ENCODE measurements at regions not wholly inside any gene's neighbourhood (a gene's known extent, or its start where the extent isn't known, plus 50 kb on each side); places are given as distances from the start of the nearest gene placed in this dataset.
A peak's percentile ranks its signal among the peaks of the same experiment; 100 is the strongest.

GRCh38 chr1:239835946-239836440, 255.7 kb upstream of the FMN2 start:
- no peak for DNase-seq

GRCh38 chr1:239840336-239840735, 251.3 kb upstream of the FMN2 start:
- no peak for DNase-seq

GRCh38 chr1:239840790-239841189, 250.9 kb upstream of the FMN2 start:
- no peak for DNase-seq

- DNase-seq, result no peak
Observed at GRCh38 chr1:239841631-239842030, 250.1 kb upstream of the FMN2 start.

- DNase-seq, result no peak
Observed at GRCh38 chr1:239843541-239843940, 248.1 kb upstream of the FMN2 start.

- no peak for DNase-seq
Observed at GRCh38 chr1:239844833-239845232, 246.8 kb upstream of the FMN2 start.

GRCh38 chr1:239854922-239855321, 236.8 kb upstream of the FMN2 start:
- DNase-seq, result no peak

- DNase-seq, result no peak
Observed at GRCh38 chr1:239856067-239856466, 235.6 kb upstream of the FMN2 start.

- no peak for DNase-seq
Observed at GRCh38 chr1:239856924-239857323, 234.8 kb upstream of the FMN2 start.

- DNase-seq, result peak; percentile 22
Observed at GRCh38 chr1:239858057-239858456, 233.6 kb upstream of the FMN2 start.

GRCh38 chr1:239858529-239858928, 233.2 kb upstream of the FMN2 start:
- DNase-seq, result no peak

- DNase-seq, result no peak
Observed at GRCh38 chr1:239861985-239862384, 229.7 kb upstream of the FMN2 start.

- no peak for DNase-seq
Observed at GRCh38 chr1:239868058-239868832, 223.4 kb upstream of the FMN2 start.

GRCh38 chr1:239870194-239870593, 221.5 kb upstream of the FMN2 start:
- no peak for DNase-seq

- no peak for DNase-seq
Observed at GRCh38 chr1:239872626-239873025, 219.1 kb upstream of the FMN2 start.

- DNase-seq, result no peak
Observed at GRCh38 chr1:239874831-239875230, 216.9 kb upstream of the FMN2 start.

- DNase-seq, result no peak
Observed at GRCh38 chr1:239879321-239880170, 212.1 kb upstream of the FMN2 start.

- DNase-seq, result no peak
Observed at GRCh38 chr1:239882967-239883366, 208.7 kb upstream of the FMN2 start.

GRCh38 chr1:239884796-239885195, 206.9 kb upstream of the FMN2 start:
- DNase-seq, result peak; percentile 12

- no peak for DNase-seq
Observed at GRCh38 chr1:239886266-239886665, 205.4 kb upstream of the FMN2 start.

GRCh38 chr1:239888639-239889038, 203.0 kb upstream of the FMN2 start:
- DNase-seq, result no peak

GRCh38 chr1:239891621-239892358, 199.9 kb upstream of the FMN2 start:
- no peak for DNase-seq

GRCh38 chr1:239892602-239893001, 199.1 kb upstream of the FMN2 start:
- DNase-seq, result no peak

Measured in fibroblast of upper back skin (primary cell).